MM.1S (cell line): ENCODE measurements at regions not wholly inside any gene's neighbourhood (a gene's known extent, or its start where the extent isn't known, plus 50 kb on each side); places are given as distances from the start of the nearest gene placed in this dataset.

Source experiments
- EZH2 ChIP-seq: fragments of 300-600 bp; sonication (generic); optimal IDR thresholded peaks from 2 replicates; pipeline ENCODE3; 2017; ENCODE audit warnings: low read depth, mild to moderate bottlenecking, antibody characterized with exemption, low read length, mixed read lengths
- EZH2phosphoT487 ChIP-seq: fragments of 300-600 bp; sonication (generic); IDR thresholded peaks from 2 replicates; pipeline ENCODE4 v1.6.1; 2018; ENCODE audit warnings: antibody characterized with exemption, low read length
- TF ChIP-seq, protein P1 (sequence below): fragments of 300-600 bp; sonication (generic); IDR thresholded peaks from 2 replicates; pipeline ENCODE4 v1.5.1; 2016; ENCODE audit warnings: antibody characterized with exemption, low read length, mixed read lengths

DNA sequence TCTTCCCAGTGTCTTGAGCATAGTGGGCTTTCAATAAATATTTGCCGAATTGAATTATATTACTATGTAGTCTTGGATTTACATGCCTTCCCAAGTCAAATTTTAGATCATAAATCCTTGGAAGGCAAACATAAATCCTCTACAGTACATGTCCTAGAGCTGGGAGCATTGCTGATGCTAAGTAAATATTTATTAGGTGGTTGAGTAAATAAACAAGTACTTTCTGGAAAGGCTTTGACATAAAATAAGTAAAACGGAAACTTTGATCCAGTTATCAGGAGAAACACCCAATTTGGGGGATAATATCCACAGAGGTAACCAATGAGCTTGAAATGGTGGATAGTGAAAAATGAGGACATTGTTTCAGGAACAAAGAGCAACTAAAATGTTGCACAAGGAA lies 162.8 kb upstream of the SVIL start:
- TF ChIP-seq, protein P1, sequence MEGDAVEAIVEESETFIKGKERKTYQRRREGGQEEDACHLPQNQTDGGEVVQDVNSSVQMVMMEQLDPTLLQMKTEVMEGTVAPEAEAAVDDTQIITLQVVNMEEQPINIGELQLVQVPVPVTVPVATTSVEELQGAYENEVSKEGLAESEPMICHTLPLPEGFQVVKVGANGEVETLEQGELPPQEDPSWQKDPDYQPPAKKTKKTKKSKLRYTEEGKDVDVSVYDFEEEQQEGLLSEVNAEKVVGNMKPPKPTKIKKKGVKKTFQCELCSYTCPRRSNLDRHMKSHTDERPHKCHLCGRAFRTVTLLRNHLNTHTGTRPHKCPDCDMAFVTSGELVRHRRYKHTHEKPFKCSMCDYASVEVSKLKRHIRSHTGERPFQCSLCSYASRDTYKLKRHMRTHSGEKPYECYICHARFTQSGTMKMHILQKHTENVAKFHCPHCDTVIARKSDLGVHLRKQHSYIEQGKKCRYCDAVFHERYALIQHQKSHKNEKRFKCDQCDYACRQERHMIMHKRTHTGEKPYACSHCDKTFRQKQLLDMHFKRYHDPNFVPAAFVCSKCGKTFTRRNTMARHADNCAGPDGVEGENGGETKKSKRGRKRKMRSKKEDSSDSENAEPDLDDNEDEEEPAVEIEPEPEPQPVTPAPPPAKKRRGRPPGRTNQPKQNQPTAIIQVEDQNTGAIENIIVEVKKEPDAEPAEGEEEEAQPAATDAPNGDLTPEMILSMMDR: no peak
- TF ChIP-seq EZH2 (no peak), EZH2phosphoT487 (no peak)
